ENCODE measurements at regions not wholly inside any gene's neighbourhood (a gene's known extent, or its start where the extent isn't known, plus 50 kb on each side); places are given as distances from the start of the nearest gene placed in this dataset.

- Histone ChIP-seq H3K27ac (ENCODE audit: low read length) (no peak overlapping the region), H3K36me3 (ENCODE audit: control insufficient read depth in 2 of 2, extremely low read depth in 1 of 2, insufficient read depth in 1 of 2, low read length in 1 of 2) (no peaks in the 10 kb centered on the region), H3K4me1 (ENCODE audit: control insufficient read depth in 1 of 2, extremely low read depth in 1 of 2, insufficient read depth in 2 of 2, low read length in 2 of 2) (no peaks in the 10 kb centered on the region), H3K9me3 (no peaks in the 10 kb centered on the region), H3K27me3 (replicated peaks in 1 of 2; ENCODE audit: control insufficient read depth in 2 of 2, extremely low read depth in 1 of 2, insufficient read depth in 2 of 2, low read length in 1 of 2) (peaks cover 0 to 33% of the 10 kb centered on the region in 2 experiments), H3K4me3 (ENCODE audit: control insufficient read depth in 1 of 2, extremely low read depth in 1 of 2, low read length in 1 of 2) (no peak overlapping the region)
- no CpG with 5 or more reads among the region's 4 CpGs for WGBS (ENCODE audit: insufficient coverage)
- ChIA-PET CTCF (no interaction called here), POLR2A (no interaction called here)
- H3K36me3 Mint-ChIP-seq = no peaks in the 10 kb centered on the region
- no peak overlapping the region for H3K27ac Mint-ChIP-seq
- no peak overlapping the region for H3K4me3 Mint-ChIP-seq
- H3K4me1 Mint-ChIP-seq = peaks cover 0 to 4% (median 2%) of the 10 kb centered on the region in 3 donors
- H3K27me3 Mint-ChIP-seq = peaks cover 27 to 32% of the 10 kb centered on the region in 2 donors
- peaks cover 0 to 3% (median 0%) of the 10 kb centered on the region in 3 donors for H3K9me3 Mint-ChIP-seq
- DNase-seq (no peak), ATAC-seq (replicated peaks in 1 of 4) (no peak)
These were observed 325.5 kb downstream of the C16orf95 start for GRCh38 chr16:86991679-86992078.

GRCh38 chr16:86992587-86992986, 324.6 kb downstream of the C16orf95 start:
- no peak overlapping the region for H3K27ac Mint-ChIP-seq
- H3K4me1 Mint-ChIP-seq = peaks cover 0 to 4% (median 2%) of the 10 kb centered on the region in 3 donors
- Histone ChIP-seq H3K36me3 (ENCODE audit: control insufficient read depth in 2 of 2, extremely low read depth in 1 of 2, insufficient read depth in 1 of 2, low read length in 1 of 2) (no peaks in the 10 kb centered on the region), H3K27me3 (replicated peaks in 1 of 2; ENCODE audit: control insufficient read depth in 2 of 2, extremely low read depth in 1 of 2, insufficient read depth in 2 of 2, low read length in 1 of 2) (peaks cover 0 to 33% of the 10 kb centered on the region in 2 experiments), H3K9me3 (no peaks in the 10 kb centered on the region), H3K4me3 (ENCODE audit: control insufficient read depth in 1 of 2, extremely low read depth in 1 of 2, low read length in 1 of 2) (no peak overlapping the region), H3K4me1 (ENCODE audit: control insufficient read depth in 1 of 2, extremely low read depth in 1 of 2, insufficient read depth in 2 of 2, low read length in 2 of 2) (no peaks in the 10 kb centered on the region), H3K27ac (ENCODE audit: low read length) (no peak overlapping the region)
- H3K9me3 Mint-ChIP-seq = peaks cover 0 to 3% (median 0%) of the 10 kb centered on the region in 3 donors
- ChIA-PET POLR2A (interaction anchor here in 1 of 2 donors (0.6 kb wide), 1 partner anchor 1439 kb away, joined by 5 read pairs; no protein-coding TSS in a partner anchor), CTCF (no interaction called here)
- H3K36me3 Mint-ChIP-seq = no peaks in the 10 kb centered on the region
- peaks cover 29 to 36% of the 10 kb centered on the region in 2 donors for H3K27me3 Mint-ChIP-seq
- WGBS (ENCODE audit: insufficient coverage) = 94% methylated on average over 3 of the region's 5 CpGs
- ATAC-seq (replicated peaks in 1 of 4) (no peak), DNase-seq (no peak)
- H3K4me3 Mint-ChIP-seq = no peak overlapping the region

GRCh38 chr16:86993426-86994110, 323.6 kb downstream of the C16orf95 start:
- H3K27me3 Mint-ChIP-seq = peaks cover 28 to 38% of the 10 kb centered on the region in 2 donors
- H3K4me3 Mint-ChIP-seq = no peak overlapping the region
- peaks cover 0 to 4% (median 2%) of the 10 kb centered on the region in 3 donors for H3K4me1 Mint-ChIP-seq
- DNase-seq = no peak
- H3K27ac ChIP-seq (ENCODE audit: low read length) = no peak overlapping the region
- H3K27me3 ChIP-seq (replicated peaks in 1 of 2; ENCODE audit: control insufficient read depth in 2 of 2, extremely low read depth in 1 of 2, insufficient read depth in 2 of 2, low read length in 1 of 2) = peaks cover 0 to 32% of the 10 kb centered on the region in 2 experiments
- H3K27ac Mint-ChIP-seq = no peak overlapping the region
- no peaks in the 10 kb centered on the region for H3K9me3 ChIP-seq
- peaks cover 0 to 5% (median 0%) of the 10 kb centered on the region in 3 donors for H3K9me3 Mint-ChIP-seq
- H3K4me1 ChIP-seq (ENCODE audit: control insufficient read depth in 1 of 2, extremely low read depth in 1 of 2, insufficient read depth in 2 of 2, low read length in 2 of 2) = no peaks in the 10 kb centered on the region
- H3K36me3 ChIP-seq (ENCODE audit: control insufficient read depth in 2 of 2, extremely low read depth in 1 of 2, insufficient read depth in 1 of 2, low read length in 1 of 2) = no peaks in the 10 kb centered on the region
- POLR2A ChIA-PET = no interaction called here
- no peak for ATAC-seq (replicated peaks in 1 of 4)
- H3K4me3 ChIP-seq (ENCODE audit: control insufficient read depth in 1 of 2, extremely low read depth in 1 of 2, low read length in 1 of 2) = no peak overlapping the region
- H3K36me3 Mint-ChIP-seq = no peaks in the 10 kb centered on the region
- CTCF ChIA-PET = no interaction called here
- WGBS (ENCODE audit: insufficient coverage) = 81% methylated on average over 12 of the region's 26 CpGs

- Histone ChIP-seq H3K36me3 (ENCODE audit: control insufficient read depth in 2 of 2, extremely low read depth in 1 of 2, insufficient read depth in 1 of 2, low read length in 1 of 2) (no peaks in the 10 kb centered on the region), H3K4me1 (ENCODE audit: control insufficient read depth in 1 of 2, extremely low read depth in 1 of 2, insufficient read depth in 2 of 2, low read length in 2 of 2) (no peaks in the 10 kb centered on the region), H3K9me3 (no peaks in the 10 kb centered on the region), H3K27me3 (replicated peaks in 1 of 2; ENCODE audit: control insufficient read depth in 2 of 2, extremely low read depth in 1 of 2, insufficient read depth in 2 of 2, low read length in 1 of 2) (peaks cover 0 to 25% of the 10 kb centered on the region in 2 experiments), H3K4me3 (ENCODE audit: control insufficient read depth in 1 of 2, extremely low read depth in 1 of 2, low read length in 1 of 2) (no peak overlapping the region), H3K27ac (ENCODE audit: low read length) (no peak overlapping the region)
- DNase-seq = no peak
- H3K27ac Mint-ChIP-seq = no peak overlapping the region
- no peaks in the 10 kb centered on the region for H3K36me3 Mint-ChIP-seq
- no peak overlapping the region for H3K4me3 Mint-ChIP-seq
- no peak for ATAC-seq (replicated peaks in 1 of 4)
- peaks cover 27 to 45% of the 10 kb centered on the region in 2 donors for H3K27me3 Mint-ChIP-seq
- peaks cover 0 to 4% (median 2%) of the 10 kb centered on the region in 3 donors for H3K4me1 Mint-ChIP-seq
- ChIA-PET CTCF (no interaction called here), POLR2A (no interaction called here)
- no CpG with 5 or more reads among the region's 3 CpGs for WGBS (ENCODE audit: insufficient coverage)
- peaks cover 0 to 10% (median 0%) of the 10 kb centered on the region in 3 donors for H3K9me3 Mint-ChIP-seq
These were observed 323.0 kb downstream of the C16orf95 start for GRCh38 chr16:86994215-86994614.

- H3K27ac ChIP-seq (ENCODE audit: low read length) = no peak overlapping the region
- 26% methylated on average over 4 of the region's 12 CpGs for WGBS (ENCODE audit: insufficient coverage)
These were observed 322.5 kb downstream of the C16orf95 start for GRCh38 chr16:86994651-86995171.

GRCh38 chr16:86995456-86995855, 321.7 kb downstream of the C16orf95 start:
- no peak overlapping the region for H3K4me3 Mint-ChIP-seq
- H3K36me3 Mint-ChIP-seq = no peaks in the 10 kb centered on the region
- peaks cover 19 to 49% of the 10 kb centered on the region in 2 donors for H3K27me3 Mint-ChIP-seq
- H3K36me3 ChIP-seq (ENCODE audit: control insufficient read depth in 2 of 2, extremely low read depth in 1 of 2, insufficient read depth in 1 of 2, low read length in 1 of 2) = no peaks in the 10 kb centered on the region
- H3K4me3 ChIP-seq (ENCODE audit: control insufficient read depth in 1 of 2, extremely low read depth in 1 of 2, low read length in 1 of 2) = no peak overlapping the region
- WGBS (ENCODE audit: insufficient coverage) = 83% methylated on average over 14 of the region's 15 CpGs
- H3K9me3 Mint-ChIP-seq = peaks cover 0 to 10% (median 0%) of the 10 kb centered on the region in 3 donors
- H3K4me1 Mint-ChIP-seq = peaks cover 0 to 1% (median 0%) of the 10 kb centered on the region in 3 donors
- H3K9me3 ChIP-seq = no peaks in the 10 kb centered on the region
- H3K27me3 ChIP-seq (replicated peaks in 1 of 2; ENCODE audit: control insufficient read depth in 2 of 2, extremely low read depth in 1 of 2, insufficient read depth in 2 of 2, low read length in 1 of 2) = peaks cover 0 to 21% of the 10 kb centered on the region in 2 experiments
- H3K27ac Mint-ChIP-seq = no peak overlapping the region
- ATAC-seq (replicated peaks in 1 of 4) (no peak), DNase-seq (no peak)
- no peak overlapping the region for H3K27ac ChIP-seq (ENCODE audit: low read length)
- ChIA-PET CTCF (no interaction called here), POLR2A (no interaction called here)
- H3K4me1 ChIP-seq (ENCODE audit: control insufficient read depth in 1 of 2, extremely low read depth in 1 of 2, insufficient read depth in 2 of 2, low read length in 2 of 2) = no peaks in the 10 kb centered on the region

More at GRCh38 chr16:86994651-86995171, 322.5 kb downstream of the C16orf95 start:
- Histone ChIP-seq H3K9me3 (no peaks in the 10 kb centered on the region), H3K27me3 (replicated peaks in 1 of 2; ENCODE audit: control insufficient read depth in 2 of 2, extremely low read depth in 1 of 2, insufficient read depth in 2 of 2, low read length in 1 of 2) (peaks cover 0 to 21% of the 10 kb centered on the region in 2 experiments), H3K4me3 (ENCODE audit: control insufficient read depth in 1 of 2, extremely low read depth in 1 of 2, low read length in 1 of 2) (no peak overlapping the region), H3K4me1 (ENCODE audit: control insufficient read depth in 1 of 2, extremely low read depth in 1 of 2, insufficient read depth in 2 of 2, low read length in 2 of 2) (no peaks in the 10 kb centered on the region), H3K36me3 (ENCODE audit: control insufficient read depth in 2 of 2, extremely low read depth in 1 of 2, insufficient read depth in 1 of 2, low read length in 1 of 2) (no peaks in the 10 kb centered on the region)
- Mint-ChIP-seq H3K36me3 (no peaks in the 10 kb centered on the region), H3K4me1 (peaks cover 0 to 4% (median 2%) of the 10 kb centered on the region in 3 donors), H3K27ac (no peak overlapping the region), H3K9me3 (peaks cover 0 to 10% (median 0%) of the 10 kb centered on the region in 3 donors), H3K4me3 (no peak overlapping the region), H3K27me3 (peaks cover 23 to 48% of the 10 kb centered on the region in 2 donors)
- ChIA-PET POLR2A (no interaction called here), CTCF (no interaction called here)
- no peak for ATAC-seq (replicated peaks in 1 of 4)
- DNase-seq = no peak

Measured in T-cell (primary cell).